SH-SY5Y (cell line): ENCODE measurements at regions not wholly inside any gene's neighbourhood (a gene's known extent, or its start where the extent isn't known, plus 50 kb on each side); places are given as distances from the start of the nearest gene placed in this dataset.

Source experiments
- GATA2 ChIP-seq: IDR thresholded peaks from 2 replicates; pipeline ENCODE4 v1.6.1; 2011; ENCODE audit warnings: mild to moderate bottlenecking, low read depth, low read length
- GATA3 ChIP-seq: IDR thresholded peaks from 2 replicates; pipeline ENCODE4 v1.6.1; 2011; ENCODE audit warnings: low read depth, mild to moderate bottlenecking, low read length, moderate library complexity

GRCh38 chr1:81496349-81496748 is 304.4 kb upstream of the ADGRL2 start:
- TF ChIP-seq GATA2 (no peak), GATA3 (no peak)
